Sciatic nerve (tissue), 2 donors: ENCODE measurements at regions not wholly inside any gene's neighbourhood (a gene's known extent, or its start where the extent isn't known, plus 50 kb on each side); places are given as distances from the start of the nearest gene placed in this dataset.
"Not testable (repeated sequence)": the region's sequence is repeated elsewhere in the genome, so short reads cannot be mapped to it uniquely, and the experiment has no call there.

ENCODE experiments used
- ATAC-seq: fragments of 200-7000 bp; cut with Tn5 transposase; one replicate; pipeline ENCODE4 v1.9.1; 2020; ENCODE audit warnings: mild to moderate bottlenecking, moderate library complexity
- DNase-seq: peaks from one replicate; pipeline ENCODE4 v3.0.0-alpha.2; 2020; ENCODE audit warnings: low spot score
- intact Hi-C: fragments of 100-400 bp; cut with DNase I; formaldehyde crosslinking; loops from one replicate; pipeline ENCODE4 v1.14.2; 2022
- donor health status: DM: no; HTN: no; CAD: no.
- donor health status: DM: no; HTN: no; CAD: no.

DNA sequence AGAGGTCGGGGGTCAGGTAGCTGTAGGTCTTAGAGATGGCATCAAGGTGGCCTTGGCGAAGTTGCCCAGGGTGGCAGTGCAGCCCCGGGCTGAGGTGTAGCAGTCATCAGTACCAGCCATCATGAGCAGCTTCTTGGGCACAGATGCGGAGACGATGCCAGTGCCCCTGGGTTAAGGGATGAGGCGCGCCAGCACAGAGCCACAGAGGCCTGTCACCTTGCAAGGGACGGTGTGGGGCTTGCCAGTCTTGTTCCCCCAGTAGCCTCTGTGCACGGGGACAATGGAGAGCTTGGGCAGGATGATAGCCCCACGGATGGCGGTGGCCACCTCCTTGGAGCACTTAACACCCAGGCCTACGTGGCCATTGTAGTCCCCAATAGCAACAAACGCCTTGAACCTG is 750.7 kb upstream of the PABPC4L start:
- ATAC-seq = no peak
- intact Hi-C loops = no loop called here
- no peak for DNase-seq

DNA sequence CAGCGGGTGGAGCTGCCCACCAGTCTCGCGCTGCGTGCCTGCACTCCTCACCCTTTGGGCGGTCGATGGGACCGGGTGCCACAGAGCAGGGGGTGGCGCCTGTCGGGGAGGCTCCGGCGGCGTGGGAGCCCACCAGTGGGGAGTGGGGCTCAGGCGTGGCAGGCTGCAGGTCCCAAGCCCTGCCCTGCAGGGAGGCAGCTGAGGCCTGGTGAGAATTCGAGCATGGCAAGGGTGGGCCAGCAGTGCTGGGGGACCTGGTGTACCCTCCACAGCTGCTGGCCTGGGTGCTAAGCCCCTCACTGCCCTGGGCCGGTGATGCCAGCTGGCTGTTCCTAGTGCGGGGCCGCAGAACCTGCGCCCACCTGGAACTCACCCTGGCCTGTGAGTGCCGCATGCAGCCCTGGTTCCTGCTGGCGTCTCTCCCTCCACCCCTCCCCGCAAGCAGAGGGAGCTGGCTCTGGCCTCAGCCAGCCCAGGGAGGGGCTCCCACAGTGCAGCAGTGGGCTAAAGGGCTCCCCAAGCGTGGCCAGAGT is 746.6 kb upstream of the PABPC4L start:
- ATAC-seq = no peak
- no peak for DNase-seq
- intact Hi-C loops = no loop called here

DNA sequence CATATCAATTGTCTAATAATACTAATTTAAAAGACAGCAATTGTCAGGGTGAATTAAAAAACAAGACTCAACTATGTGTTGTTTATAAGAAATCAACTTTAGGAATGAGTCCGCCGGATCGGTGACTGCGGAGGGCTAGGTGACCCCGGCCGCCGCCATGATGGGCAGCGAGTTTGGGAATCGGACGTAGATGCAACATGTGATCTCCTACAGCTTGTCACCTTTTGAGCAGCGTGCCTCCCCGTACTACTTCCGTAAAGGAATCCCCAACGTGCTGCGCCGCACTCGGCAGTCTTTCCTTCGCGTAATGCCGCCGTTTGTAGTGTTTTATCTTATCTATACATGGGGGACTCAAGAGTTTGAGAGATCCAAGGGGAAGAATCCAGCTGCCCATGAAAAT is 742.5 kb upstream of the PABPC4L start:
- DNase-seq (no peak), ATAC-seq (no peak)
- intact Hi-C loops = no loop called here

DNA sequence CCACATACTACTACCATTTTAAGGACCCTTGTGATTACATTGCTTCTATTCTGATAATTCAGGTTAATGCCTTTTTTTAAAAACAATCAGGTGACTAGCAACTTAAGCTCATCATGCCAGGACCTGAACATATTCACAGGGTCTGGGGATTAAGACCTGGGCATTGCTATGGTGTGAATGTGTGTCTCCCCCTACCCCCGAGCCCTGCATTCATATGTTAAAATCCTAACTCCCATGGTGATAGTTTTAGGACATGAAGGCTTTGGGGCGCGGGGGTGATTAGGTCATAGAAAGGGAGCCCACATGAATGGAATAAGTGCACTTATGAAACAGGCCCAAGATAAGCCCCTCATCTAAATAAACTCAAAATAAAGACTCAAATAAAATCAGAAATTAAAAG is 734.4 kb upstream of the PABPC4L start:
- intact Hi-C loops = no loop called here
- DNase-seq = no peak
- no peak for ATAC-seq

DNA sequence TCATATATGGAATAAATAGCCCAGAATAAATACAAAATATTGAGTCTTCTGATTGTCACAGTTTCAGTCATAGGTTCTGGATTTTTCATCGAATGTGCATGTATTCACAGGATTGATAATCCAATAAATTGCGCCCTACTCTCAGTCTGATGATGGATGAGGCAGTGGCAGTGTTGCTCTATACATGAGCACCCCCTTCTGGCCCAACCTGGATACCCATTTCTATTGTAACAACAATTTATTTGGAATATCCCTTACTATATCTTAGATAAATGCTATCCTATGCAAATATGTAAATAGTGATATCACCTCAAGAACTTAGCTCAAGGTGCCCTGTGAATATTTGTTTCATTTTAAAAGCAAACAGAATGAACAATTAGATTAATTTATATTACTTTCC is 733.7 kb upstream of the PABPC4L start:
- DNase-seq (no peak), ATAC-seq (no peak)
- intact Hi-C loops = no loop called here

DNA sequence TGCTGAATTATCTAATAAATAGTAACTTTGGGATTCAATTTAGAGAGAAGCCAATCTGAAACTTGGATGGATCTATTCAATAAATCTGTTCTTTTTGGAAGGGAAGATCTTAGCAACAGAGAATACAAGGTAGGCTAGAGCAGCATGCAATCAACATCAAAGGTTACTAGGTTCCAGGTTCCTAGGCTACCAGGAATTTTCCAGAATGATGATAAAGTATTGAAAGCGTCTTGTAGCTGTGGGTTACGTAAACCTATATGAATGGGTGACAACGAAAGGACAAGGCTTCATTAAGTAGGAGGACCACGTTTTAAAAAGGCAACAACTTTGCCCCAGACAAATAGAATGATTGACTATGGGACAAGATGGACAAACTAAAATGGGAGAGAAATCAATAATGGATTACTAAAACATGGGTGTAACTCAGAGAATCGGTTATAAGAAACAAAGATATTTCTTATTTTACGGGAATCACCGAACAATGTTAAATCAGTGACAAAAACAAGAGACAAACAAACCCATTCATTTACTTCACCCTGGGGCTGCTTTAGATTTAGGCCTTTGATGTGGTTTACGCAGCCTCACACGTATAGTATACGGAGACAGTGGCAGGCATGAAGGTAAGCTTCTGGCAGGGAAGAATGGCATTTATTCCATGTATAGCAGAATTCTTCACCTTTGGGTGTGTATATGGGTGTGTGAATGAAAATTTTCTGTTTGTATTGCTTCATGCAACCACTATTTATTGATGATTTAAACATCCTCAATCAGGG is 732.6 kb upstream of the PABPC4L start:
- no peak for DNase-seq
- intact Hi-C loops = no loop called here
- ATAC-seq = no peak

DNA sequence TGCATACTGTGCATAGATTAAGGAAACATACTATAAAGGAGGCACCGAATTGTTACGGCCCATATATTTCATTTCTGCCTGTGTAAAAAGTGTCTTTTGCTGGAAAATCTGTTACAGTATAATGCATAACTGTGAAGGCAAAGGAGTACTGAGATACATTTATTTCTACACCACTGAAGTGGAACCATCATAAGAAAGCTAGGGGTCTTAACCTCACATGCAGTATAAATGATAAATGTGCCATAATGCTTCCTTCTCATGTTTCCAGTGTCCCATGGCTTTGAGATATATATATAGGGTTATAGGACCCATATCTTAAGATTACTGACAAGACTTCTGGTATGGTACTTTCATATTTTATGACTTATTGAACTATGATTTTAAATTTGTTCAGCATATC is 713.8 kb upstream of the PABPC4L start:
- intact Hi-C loops = no loop called here
- DNase-seq (no peak), ATAC-seq (no peak)

DNA sequence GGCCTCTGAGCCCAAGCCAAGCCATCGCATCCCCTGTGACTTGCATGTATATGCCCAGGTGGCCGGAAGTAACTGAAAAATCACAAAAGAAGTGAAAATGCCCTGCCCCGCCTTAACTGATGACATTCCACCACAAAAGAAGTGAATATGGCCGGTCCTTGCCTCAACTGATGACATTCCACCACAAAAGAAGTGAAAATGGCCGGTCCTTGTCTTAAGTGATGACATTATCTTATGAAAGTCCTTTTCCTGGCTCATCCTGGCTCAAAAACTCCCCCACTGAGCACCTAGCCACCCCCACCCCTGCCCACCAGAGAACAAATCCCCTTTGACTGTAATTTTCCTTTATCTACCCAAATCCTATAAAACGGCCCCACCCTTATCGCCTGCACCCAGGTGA is 712.7 kb upstream of the PABPC4L start:
- intact Hi-C loops, DNase-seq, ATAC-seq: not testable (repeated sequence)

DNA sequence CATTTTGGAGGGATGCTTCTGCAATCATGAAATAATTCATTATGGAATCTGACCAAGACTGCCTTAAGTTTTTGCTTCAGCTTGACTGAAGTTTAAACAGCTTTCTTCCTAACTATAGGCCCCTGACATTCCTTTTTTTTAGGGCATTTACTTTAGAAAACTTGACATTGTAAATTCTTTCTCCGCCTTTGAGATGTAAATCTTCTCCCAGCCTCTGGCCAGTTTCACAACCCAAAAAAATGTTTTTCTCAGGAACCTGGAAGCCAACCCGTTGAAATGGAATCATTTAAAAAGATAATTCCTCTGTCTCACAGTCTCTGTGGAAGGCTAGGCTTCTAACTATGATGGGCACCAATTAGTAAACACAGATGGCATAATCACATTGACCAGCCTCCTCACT is 710.4 kb upstream of the PABPC4L start:
- no peak for ATAC-seq
- intact Hi-C loops = no loop called here

DNA sequence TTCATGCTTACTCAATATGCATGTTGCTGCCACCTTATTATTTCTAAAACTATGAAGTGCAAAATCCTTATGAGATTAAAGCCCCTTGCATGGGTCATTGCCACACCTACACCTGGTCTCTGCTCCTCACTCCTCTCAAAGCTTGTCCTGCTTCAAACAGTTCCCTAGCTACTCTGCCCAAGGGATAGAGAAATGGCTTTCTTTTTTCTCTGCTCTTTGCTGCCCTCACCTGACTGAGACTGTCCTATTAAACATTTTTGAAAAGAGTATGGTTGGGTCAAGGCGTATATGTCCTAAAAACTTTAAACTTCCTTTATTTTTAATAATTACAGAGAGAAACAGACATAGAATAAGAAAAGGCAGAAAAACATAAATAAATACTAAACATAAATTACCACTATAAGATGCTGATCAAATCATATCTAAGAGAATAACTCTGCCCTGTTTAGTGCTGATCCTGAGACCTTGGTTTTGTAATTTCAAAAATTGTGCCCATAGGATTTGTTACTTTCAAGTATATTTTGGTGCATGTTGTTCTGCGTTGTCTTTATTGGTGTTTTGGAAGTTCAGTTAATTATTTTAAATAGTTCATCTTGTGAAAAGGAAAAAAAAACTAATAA is 704.9 kb upstream of the PABPC4L start:
- DNase-seq (no peak), ATAC-seq (no peak)
- intact Hi-C loops = no loop called here

More for the DNA sequence above, 710.4 kb upstream of the PABPC4L start:
- DNase-seq = no peak

DNA sequence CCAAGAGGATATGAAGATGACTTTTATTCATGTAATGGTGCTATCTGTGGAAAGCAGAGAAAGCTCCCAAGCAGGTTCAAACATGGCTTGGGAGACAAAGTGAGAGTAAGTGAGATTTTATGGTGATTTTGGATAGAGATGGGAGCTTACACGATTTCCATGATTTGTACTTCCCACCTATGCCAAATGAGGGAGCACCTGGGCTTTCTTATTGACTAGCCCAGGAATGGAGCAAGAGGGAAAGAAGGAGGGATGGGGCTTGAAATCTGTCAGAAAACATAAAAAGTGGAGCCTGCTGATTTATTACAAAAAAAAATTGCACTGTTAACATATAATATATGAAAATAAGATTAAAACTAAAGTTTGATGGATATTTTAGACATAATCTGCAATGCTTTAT is 703.5 kb upstream of the PABPC4L start:
- ATAC-seq = no peak
- DNase-seq = no peak
- intact Hi-C loops = no loop called here

DNA sequence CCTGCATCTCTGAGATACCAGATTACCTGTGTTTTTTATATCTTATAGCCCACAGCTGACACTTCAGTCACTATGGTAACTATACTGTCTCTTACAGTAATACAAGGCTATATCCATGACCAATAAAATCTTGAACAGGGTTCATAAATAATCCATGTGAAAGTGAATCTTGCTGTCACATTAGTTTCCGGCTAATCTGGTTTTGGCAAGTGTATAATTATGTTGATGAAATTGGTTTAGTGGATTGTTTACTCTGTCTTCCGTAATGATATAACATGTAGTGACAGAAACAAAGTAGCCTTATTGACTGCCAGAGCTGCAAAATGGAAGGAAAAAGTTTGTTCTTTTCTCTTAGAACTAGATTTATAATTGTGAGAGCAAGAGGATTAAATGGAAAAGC is 686.6 kb upstream of the PABPC4L start:
- no peak for DNase-seq
- ATAC-seq = no peak
- intact Hi-C loops = no loop called here

DNA sequence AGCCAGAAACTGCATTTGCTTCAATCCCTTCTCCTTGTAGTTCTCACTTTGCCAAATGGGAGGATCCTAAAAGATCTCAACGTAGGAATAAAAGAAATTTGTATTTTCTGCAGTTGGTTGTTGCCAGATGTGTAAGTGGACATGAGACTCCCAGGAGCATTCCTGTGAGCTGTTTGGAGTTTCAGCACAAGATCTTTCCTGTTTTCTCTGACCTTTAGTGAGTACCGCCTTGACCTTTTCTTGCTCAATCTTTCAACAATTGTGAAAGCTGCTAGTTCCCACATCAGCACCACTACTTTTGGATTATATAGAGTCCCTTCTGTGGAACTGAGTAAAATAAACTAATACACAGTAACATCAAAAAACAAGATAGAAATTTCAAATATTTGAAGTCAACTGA is 683.8 kb upstream of the PABPC4L start:
- intact Hi-C loops = no loop called here
- ATAC-seq (no peak), DNase-seq (no peak)

DNA sequence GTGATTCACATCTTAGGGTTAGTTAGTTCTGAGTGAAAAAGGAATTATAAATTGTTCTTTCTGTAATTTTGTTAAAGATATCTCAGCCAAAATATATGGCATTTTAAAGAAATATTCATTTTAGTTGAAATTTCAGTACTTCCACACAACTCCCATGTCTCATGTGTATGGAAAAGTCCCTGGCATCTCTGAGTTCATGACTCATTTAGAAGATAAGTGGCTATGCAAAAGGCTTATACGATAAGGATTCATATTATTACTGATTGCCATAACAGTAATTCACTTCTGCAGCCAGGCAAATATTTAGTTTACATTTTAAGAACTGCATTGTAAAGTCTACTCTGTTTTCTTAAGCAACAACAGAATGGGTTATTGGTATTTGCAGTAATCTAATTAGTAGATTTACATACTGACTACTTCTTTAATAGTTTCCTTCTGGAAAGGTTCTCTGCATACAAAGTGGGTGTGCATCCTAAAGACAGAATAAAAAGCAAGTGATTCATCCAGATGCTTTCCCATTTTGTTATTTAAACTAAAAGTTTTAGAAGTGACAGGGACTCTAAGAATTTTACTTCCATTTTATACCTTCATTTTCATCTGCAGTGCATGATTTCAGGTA is 682.4 kb upstream of the PABPC4L start:
- ATAC-seq = no peak
- no peak for DNase-seq
- intact Hi-C loops = no loop called here

DNA sequence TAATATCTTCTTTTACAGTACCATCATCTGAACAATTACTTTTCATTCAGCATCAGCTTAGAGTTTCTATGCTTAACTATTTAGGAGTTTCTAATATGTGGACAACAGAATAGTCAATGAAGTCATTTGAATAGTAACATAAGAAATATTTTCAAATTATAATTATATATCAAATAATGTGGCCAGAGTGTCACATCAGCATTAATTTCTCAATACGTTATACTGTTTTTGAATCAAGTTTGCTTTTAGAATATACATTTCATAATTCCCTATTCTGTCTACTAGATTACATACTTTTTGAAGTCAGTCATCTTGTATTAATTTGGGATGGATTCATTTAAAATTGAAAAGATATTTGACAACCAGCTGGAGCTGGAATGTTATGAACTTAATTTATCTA is 677.4 kb upstream of the PABPC4L start:
- intact Hi-C loops = no loop called here
- no peak for DNase-seq
- ATAC-seq = no peak

DNA sequence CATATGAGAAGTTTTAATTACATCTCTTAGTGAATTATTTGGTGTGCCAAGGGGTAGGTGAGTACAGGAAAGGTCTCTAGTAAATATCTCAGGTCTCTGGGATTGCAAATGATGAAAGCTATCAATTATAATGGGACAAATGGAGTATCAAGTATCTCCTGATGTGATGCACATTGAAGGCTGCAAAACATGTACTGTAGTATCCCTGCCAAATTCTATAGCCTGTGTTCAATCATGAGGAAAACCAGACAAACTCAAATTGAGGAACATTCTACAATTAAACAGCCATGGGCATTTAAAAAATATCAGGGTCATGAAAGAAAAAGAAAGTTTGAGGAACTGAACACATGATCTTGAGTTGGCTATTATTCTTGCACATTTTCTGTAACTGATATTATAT is 665.4 kb upstream of the PABPC4L start:
- intact Hi-C loops = no loop called here
- ATAC-seq (no peak), DNase-seq (no peak)

DNA sequence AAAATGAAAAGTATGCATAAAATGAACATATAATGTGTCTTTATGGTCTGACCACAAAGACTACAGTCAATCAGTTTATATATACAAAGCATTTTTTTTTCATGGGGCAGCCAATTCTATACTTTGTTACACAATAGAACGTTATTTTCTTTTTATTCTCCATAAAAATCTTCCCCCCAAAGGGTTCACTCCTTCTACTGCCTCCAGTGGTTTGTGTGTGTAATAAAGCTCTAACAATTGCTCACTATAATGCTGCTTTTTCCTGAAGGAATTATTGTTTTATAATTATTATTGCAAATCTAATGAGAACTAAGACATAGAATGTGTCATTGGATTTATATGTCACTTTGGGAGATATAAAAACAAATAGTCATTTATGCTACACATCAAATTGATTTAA is 664.1 kb upstream of the PABPC4L start:
- intact Hi-C loops = no loop called here
- no peak for ATAC-seq
- DNase-seq = no peak

DNA sequence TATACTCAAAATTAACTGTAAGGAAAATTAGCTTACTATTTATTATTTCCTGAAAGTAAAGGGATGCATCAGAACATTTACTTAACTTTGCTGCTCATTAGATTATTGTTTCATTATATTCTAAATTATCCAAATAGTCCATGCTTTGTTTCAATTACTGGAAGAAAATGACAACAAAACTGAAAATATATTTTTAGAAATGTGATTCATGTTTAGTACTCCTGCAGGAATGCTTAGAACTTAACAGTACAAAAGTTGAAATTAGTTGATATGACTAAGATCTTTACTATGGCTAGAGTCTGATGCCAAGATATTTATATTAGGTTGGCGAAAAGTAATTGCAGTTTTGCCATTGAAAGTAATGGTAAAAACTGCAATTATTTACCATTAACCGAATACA is 660.5 kb upstream of the PABPC4L start:
- ATAC-seq (no peak), DNase-seq (no peak)
- intact Hi-C loops = no loop called here

DNA sequence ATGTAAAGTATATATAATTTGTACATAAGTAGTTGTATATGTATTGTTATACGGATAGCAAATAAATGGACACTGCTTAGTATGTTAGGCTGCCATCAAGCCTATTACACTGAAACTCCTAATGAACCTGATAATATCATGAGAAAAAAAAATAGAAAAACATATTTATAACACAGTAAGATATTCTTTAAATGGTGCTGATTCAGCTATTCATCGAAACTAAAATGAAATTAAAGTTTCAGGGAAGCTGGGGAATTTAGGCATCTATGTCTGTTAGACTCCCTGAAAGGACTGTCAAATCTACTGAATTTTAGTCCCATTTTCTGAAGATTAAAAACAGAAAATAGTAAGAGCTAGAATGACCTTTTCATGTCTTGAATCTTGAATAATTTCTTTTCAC is 647.1 kb upstream of the PABPC4L start:
- DNase-seq (no peak), ATAC-seq (no peak)
- intact Hi-C loops = no loop called here

DNA sequence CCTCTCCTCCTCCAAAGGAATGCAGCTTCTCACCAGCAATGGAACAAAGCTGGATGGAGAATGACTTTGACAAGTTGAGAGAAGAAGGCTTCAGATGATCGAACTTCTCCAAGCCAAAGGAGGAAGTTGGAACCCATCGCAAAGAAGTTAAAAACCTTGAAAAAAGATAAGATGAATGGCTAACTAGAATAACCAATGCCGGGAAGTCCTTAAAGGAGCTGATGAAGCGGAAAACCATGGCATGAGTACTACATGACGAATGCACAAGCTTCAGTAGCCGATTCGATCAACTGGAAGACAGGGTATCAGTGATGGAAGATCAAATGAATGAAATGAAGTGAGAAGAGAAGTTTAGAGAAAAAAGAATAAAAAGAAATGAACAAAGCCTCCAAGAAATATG is 629.2 kb upstream of the PABPC4L start:
- not testable (repeated sequence) for DNase-seq, ATAC-seq

More for the DNA sequence above, 629.2 kb upstream of the PABPC4L start:
- intact Hi-C loops = not testable (repeated sequence)
